Liver (tissue), 8 donors: ENCODE measurements at regions not wholly inside any gene's neighbourhood (a gene's known extent, or its start where the extent isn't known, plus 50 kb on each side); places are given as distances from the start of the nearest gene placed in this dataset.

ENCODE experiments used
- DNase-seq: peaks from one replicate; pipeline ENCODE4 v3.0.0-alpha.2; 2017; ENCODE audit warnings: low spot score
- H3K27ac ChIP-seq, 2 donors: one replicate each; pipeline ENCODE4 v1.7.0; 2013; ENCODE audit warnings: inconsistent platforms in 2 of 2, low read length in 2 of 2, control low read depth in 1 of 2, low read depth in 1 of 2, mild to moderate bottlenecking in 1 of 2
- H3K27me3 ChIP-seq, 4 donors: one replicate each; pipeline versions ENCODE4 v1.6.1 to v1.7.0; 2013; ENCODE audit warnings: low read length in 3 of 4, inconsistent platforms in 1 of 4, mild to moderate bottlenecking in 1 of 4, moderate library complexity in 1 of 4; ENCODE audit not compliant: control insufficient read depth in 4 of 4, insufficient read depth in 4 of 4
- H3K36me3 ChIP-seq, 4 donors: one replicate each; pipeline versions ENCODE4 v1.6.1 to v1.7.0; 2013; ENCODE audit warnings: low read length in 3 of 4, mild to moderate bottlenecking in 3 of 4, low read depth in 1 of 4, moderate library complexity in 1 of 4; ENCODE audit not compliant: control insufficient read depth in 4 of 4, insufficient read depth in 3 of 4
- H3K4me1 ChIP-seq, 4 donors: one replicate each; pipeline versions ENCODE4 v1.6.1 to v1.7.0; 2013; ENCODE audit warnings: low read length in 3 of 4, mild to moderate bottlenecking in 3 of 4, moderate library complexity in 1 of 4; ENCODE audit not compliant: control insufficient read depth in 4 of 4, insufficient read depth in 4 of 4
- H3K4me3 ChIP-seq, 3 donors: one replicate each; pipeline versions ENCODE4 v1.6.1 to v1.7.0; 2013; ENCODE audit warnings: low read length in 3 of 3, control low read depth in 1 of 3, low read depth in 1 of 3, mild to moderate bottlenecking in 1 of 3
- H3K9ac ChIP-seq, 2 donors: one replicate each; pipeline ENCODE4 v1.7.0; 2013; ENCODE audit warnings: low read length in 2 of 2, mild to moderate bottlenecking in 2 of 2, moderate library complexity in 2 of 2, control low read depth in 1 of 2, low read depth in 1 of 2
- H3K9me3 ChIP-seq, 4 donors: one replicate each; pipeline versions ENCODE4 v1.6.1 to v1.7.0; 2013; ENCODE audit warnings: low read length in 3 of 4; ENCODE audit not compliant: control insufficient read depth in 4 of 4
- FOXA1 ChIP-seq: IDR thresholded peaks from 2 replicates; pipeline ENCODE4 v1.6.1; 2016; ENCODE audit warnings: antibody characterized with exemption
- FOXA2 ChIP-seq: IDR thresholded peaks from 2 replicates; pipeline ENCODE4 v1.6.1; 2016; ENCODE audit warnings: antibody characterized with exemption
- HNF4A ChIP-seq, 2 donors: conservative IDR thresholded peaks; 2 replicates each; pipeline ENCODE4 v1.6.1; 2016; ENCODE audit warnings: antibody characterized with exemption in 2 of 2, mild to moderate bottlenecking in 2 of 2
- HNF4G ChIP-seq: IDR thresholded peaks from 2 replicates; pipeline ENCODE4 v1.6.1; 2016; ENCODE audit warnings: antibody characterized with exemption
- JUND ChIP-seq, 2 donors: IDR thresholded peaks; 2 replicates each; pipeline ENCODE4 v1.6.1; 2016; ENCODE audit warnings: antibody characterized with exemption in 2 of 2
- RXRA ChIP-seq, 2 donors: IDR thresholded peaks; 2 replicates each; pipeline ENCODE4 v1.6.1; 2017 to 2018; ENCODE audit warnings: antibody characterized with exemption in 2 of 2, mild to moderate bottlenecking in 1 of 2
- SP1 ChIP-seq: IDR thresholded peaks from 2 replicates; pipeline ENCODE4 v1.6.1; 2018; ENCODE audit warnings: antibody characterized with exemption, mild to moderate bottlenecking
- TAF1 ChIP-seq: conservative IDR thresholded peaks from 2 replicates; pipeline ENCODE4 v1.6.1; 2016; ENCODE audit warnings: antibody characterized with exemption, mild to moderate bottlenecking
- WGBS: extraction: QIAGEN DNeasy Blood & Tissue Kit; methylation state at CpG from one replicate; pipeline ENCODE4 v1.1.7; 2013; 5-methylcytosine and 5-hydroxymethylcytosine counted together
- TF ChIP-seq, protein P1 (sequence below): IDR thresholded peaks from 2 replicates; pipeline ENCODE4 v1.6.1; 2016; ENCODE audit warnings: antibody characterized with exemption, mild to moderate bottlenecking
- TF ChIP-seq, protein P2 (sequence below): fragments of 150-350 bp; IDR thresholded peaks from 2 replicates; pipeline ENCODE4 v1.5.1; 2017; ENCODE audit warnings: improper control_type of control experiment, low read depth, low read length; ENCODE audit not compliant: missing input control
- TF ChIP-seq, protein P3 (sequence below): IDR thresholded peaks from 2 replicates; pipeline ENCODE4 v1.6.1; 2016; ENCODE audit warnings: antibody characterized with exemption
- donor health status: healthy.
- donor health status: healthy.
- donor health status: healthy.
- donor health status: healthy.
- donor health status: healthy.

DNA sequence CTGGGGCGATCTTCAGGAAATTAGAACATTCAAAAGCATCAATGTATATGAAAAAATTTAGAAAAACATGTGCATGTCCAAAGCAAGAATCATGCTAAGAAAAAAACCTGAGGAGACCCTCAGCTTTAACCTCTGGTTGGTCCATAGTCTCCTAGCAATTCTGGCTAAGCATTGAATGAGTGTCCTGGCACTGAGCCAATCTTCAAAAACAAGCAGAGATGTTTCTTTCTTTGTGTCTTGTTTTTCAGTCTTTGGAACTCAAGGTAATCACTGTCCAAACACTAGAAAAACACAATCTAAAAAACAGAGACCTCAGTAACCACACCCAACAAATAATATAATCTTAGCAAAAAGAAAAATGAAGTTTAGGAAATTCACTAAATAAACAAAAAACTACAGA is 205.4 kb upstream of the CARD18 start (continued):
- TF ChIP-seq, protein P1, sequence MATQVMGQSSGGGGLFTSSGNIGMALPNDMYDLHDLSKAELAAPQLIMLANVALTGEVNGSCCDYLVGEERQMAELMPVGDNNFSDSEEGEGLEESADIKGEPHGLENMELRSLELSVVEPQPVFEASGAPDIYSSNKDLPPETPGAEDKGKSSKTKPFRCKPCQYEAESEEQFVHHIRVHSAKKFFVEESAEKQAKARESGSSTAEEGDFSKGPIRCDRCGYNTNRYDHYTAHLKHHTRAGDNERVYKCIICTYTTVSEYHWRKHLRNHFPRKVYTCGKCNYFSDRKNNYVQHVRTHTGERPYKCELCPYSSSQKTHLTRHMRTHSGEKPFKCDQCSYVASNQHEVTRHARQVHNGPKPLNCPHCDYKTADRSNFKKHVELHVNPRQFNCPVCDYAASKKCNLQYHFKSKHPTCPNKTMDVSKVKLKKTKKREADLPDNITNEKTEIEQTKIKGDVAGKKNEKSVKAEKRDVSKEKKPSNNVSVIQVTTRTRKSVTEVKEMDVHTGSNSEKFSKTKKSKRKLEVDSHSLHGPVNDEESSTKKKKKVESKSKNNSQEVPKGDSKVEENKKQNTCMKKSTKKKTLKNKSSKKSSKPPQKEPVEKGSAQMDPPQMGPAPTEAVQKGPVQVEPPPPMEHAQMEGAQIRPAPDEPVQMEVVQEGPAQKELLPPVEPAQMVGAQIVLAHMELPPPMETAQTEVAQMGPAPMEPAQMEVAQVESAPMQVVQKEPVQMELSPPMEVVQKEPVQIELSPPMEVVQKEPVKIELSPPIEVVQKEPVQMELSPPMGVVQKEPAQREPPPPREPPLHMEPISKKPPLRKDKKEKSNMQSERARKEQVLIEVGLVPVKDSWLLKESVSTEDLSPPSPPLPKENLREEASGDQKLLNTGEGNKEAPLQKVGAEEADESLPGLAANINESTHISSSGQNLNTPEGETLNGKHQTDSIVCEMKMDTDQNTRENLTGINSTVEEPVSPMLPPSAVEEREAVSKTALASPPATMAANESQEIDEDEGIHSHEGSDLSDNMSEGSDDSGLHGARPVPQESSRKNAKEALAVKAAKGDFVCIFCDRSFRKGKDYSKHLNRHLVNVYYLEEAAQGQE, result no peak
- no peak for TF ChIP-seq FOXA2

DNA sequence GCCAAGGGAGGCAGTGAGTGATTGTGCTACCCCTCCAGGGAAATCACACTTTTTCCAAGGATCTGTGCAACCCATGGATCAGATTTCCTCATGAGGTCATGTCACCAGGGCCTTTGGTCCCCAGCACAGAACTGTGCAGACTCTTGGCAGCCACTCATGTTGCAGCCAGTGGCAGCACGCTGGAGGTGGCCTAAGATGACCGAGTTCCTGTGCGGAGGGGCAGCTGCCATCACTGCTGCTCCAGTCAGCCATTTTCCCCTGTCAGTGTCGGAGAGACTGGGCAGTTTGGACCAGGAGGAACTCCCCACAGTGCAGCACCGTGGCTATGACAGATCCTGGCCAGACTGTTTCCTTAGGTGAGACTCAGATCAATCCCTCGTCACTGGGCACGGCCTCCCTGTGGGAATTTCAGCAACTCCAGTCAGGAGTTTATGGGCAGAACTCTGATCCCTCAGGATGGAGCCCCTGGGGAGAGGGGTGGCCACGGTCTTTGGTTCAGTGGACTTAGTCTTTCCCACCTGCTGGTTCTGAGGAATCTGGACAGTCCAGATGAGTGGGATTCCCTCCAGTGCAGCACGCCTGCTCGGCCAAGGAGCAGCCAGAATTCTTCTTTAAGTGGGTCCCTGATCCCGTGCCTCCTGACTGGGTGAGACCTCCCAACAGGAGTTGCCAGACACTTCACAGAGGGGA is 194.6 kb upstream of the CARD18 start:
- TF ChIP-seq SP1 (no peak), TAF1 (no peak), JUND (IDR thresholded peaks at IDR 0.05) (no peak), FOXA1 (no peak), HNF4A (conservative IDR thresholded peaks at IDR 0.05) (no peak), RXRA (IDR thresholded peaks at IDR 0.05) (no peak), HNF4G (no peak)
- TF ChIP-seq, protein P2, sequence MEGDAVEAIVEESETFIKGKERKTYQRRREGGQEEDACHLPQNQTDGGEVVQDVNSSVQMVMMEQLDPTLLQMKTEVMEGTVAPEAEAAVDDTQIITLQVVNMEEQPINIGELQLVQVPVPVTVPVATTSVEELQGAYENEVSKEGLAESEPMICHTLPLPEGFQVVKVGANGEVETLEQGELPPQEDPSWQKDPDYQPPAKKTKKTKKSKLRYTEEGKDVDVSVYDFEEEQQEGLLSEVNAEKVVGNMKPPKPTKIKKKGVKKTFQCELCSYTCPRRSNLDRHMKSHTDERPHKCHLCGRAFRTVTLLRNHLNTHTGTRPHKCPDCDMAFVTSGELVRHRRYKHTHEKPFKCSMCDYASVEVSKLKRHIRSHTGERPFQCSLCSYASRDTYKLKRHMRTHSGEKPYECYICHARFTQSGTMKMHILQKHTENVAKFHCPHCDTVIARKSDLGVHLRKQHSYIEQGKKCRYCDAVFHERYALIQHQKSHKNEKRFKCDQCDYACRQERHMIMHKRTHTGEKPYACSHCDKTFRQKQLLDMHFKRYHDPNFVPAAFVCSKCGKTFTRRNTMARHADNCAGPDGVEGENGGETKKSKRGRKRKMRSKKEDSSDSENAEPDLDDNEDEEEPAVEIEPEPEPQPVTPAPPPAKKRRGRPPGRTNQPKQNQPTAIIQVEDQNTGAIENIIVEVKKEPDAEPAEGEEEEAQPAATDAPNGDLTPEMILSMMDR, result no peak
- TF ChIP-seq, protein P1, result no peak
- TF ChIP-seq, protein P3, sequence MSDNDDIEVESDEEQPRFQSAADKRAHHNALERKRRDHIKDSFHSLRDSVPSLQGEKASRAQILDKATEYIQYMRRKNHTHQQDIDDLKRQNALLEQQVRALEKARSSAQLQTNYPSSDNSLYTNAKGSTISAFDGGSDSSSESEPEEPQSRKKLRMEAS, result no peak
- no peaks in the 10 kb centered on the region for H3K27me3 ChIP-seq
- peaks cover 0 to 4% (median 0%) of the 10 kb centered on the region in 4 donors for H3K9me3 ChIP-seq
- no peak overlapping the region for H3K9ac ChIP-seq
- peaks cover 0 to 2% (median 0%) of the 10 kb centered on the region in 4 donors for H3K36me3 ChIP-seq
- H3K4me1 ChIP-seq, result no peaks in the 10 kb centered on the region
- H3K27ac ChIP-seq, result no peak overlapping the region
- no peak for DNase-seq
- WGBS, result 75% methylated on average over 11 of the region's 11 CpGs
- no peak overlapping the region for H3K4me3 ChIP-seq
